ENCODE measurements at regions not wholly inside any gene's neighbourhood (a gene's known extent, or its start where the extent isn't known, plus 50 kb on each side); places are given as distances from the start of the nearest gene placed in this dataset.
"Not testable (repeated sequence)": the region's sequence is repeated elsewhere in the genome, so short reads cannot be mapped to it uniquely, and the experiment has no call there.

- H3K4me3 Mint-ChIP-seq; ATAC-seq (replicated peaks); H3K9me3 Mint-ChIP-seq; H3K27ac Mint-ChIP-seq; H3K4me1 Mint-ChIP-seq; H3K36me3 Mint-ChIP-seq (ENCODE audit: low read depth): not testable (repeated sequence)
- H3K27me3 Mint-ChIP-seq: peaks cover 15% of the 10 kb centered on the region
These were observed 113.4 kb downstream of the PMAIP1 start for GRCh38 chr18:60013148-60013547.

GRCh38 chr18:60010984-60011383 is 111.2 kb downstream of the PMAIP1 start:
- Mint-ChIP-seq H3K9me3 (no peaks in the 10 kb centered on the region), H3K27ac (no peak overlapping the region), H3K4me3 (no peak overlapping the region), H3K36me3 (ENCODE audit: low read depth) (no peaks in the 10 kb centered on the region), H3K27me3 (peaks cover 18% of the 10 kb centered on the region), H3K4me1 (no peaks in the 10 kb centered on the region)
- ATAC-seq (replicated peaks): no peak

- Mint-ChIP-seq H3K9me3 (no peaks in the 10 kb centered on the region), H3K4me3 (no peak overlapping the region), H3K36me3 (ENCODE audit: low read depth) (no peaks in the 10 kb centered on the region), H3K27ac (no peak overlapping the region), H3K27me3 (peaks cover 19% of the 10 kb centered on the region), H3K4me1 (no peaks in the 10 kb centered on the region)
- ATAC-seq (replicated peaks): no peak
These were observed 110.7 kb downstream of the PMAIP1 start for GRCh38 chr18:60010513-60010912.

- H3K27me3 Mint-ChIP-seq: peaks cover 23% of the 10 kb centered on the region
- no peak for ATAC-seq (replicated peaks)
- H3K36me3 Mint-ChIP-seq (ENCODE audit: low read depth): no peaks in the 10 kb centered on the region
- H3K4me1 Mint-ChIP-seq: no peaks in the 10 kb centered on the region
- no peaks in the 10 kb centered on the region for H3K9me3 Mint-ChIP-seq
- H3K27ac Mint-ChIP-seq: no peak overlapping the region
- H3K4me3 Mint-ChIP-seq: no peak overlapping the region
These were observed 107.9 kb downstream of the PMAIP1 start for GRCh38 chr18:60007661-60008060.

- no peaks in the 10 kb centered on the region for H3K9me3 Mint-ChIP-seq
- no peaks in the 10 kb centered on the region for H3K4me1 Mint-ChIP-seq
- no peak for ATAC-seq (replicated peaks)
- H3K27me3 Mint-ChIP-seq: peaks cover 38% of the 10 kb centered on the region
- H3K36me3 Mint-ChIP-seq (ENCODE audit: low read depth): no peaks in the 10 kb centered on the region
- no peak overlapping the region for H3K27ac Mint-ChIP-seq
- no peak overlapping the region for H3K4me3 Mint-ChIP-seq
These were observed 103.9 kb downstream of the PMAIP1 start for GRCh38 chr18:60003610-60004185.

GRCh38 chr18:59996370-59996966 is 96.7 kb downstream of the PMAIP1 start:
- H3K4me3 Mint-ChIP-seq: no peak overlapping the region
- no peaks in the 10 kb centered on the region for H3K9me3 Mint-ChIP-seq
- no peak for ATAC-seq (replicated peaks)
- no peaks in the 10 kb centered on the region for H3K4me1 Mint-ChIP-seq
- peaks cover 41% of the 10 kb centered on the region for H3K27me3 Mint-ChIP-seq
- H3K27ac Mint-ChIP-seq: no peak overlapping the region
- H3K36me3 Mint-ChIP-seq (ENCODE audit: low read depth): no peaks in the 10 kb centered on the region

- Mint-ChIP-seq H3K27me3 (peaks cover 31% of the 10 kb centered on the region), H3K27ac (no peak overlapping the region), H3K4me3 (no peak overlapping the region), H3K4me1 (no peaks in the 10 kb centered on the region), H3K36me3 (ENCODE audit: low read depth) (no peaks in the 10 kb centered on the region), H3K9me3 (no peaks in the 10 kb centered on the region)
- no peak for ATAC-seq (replicated peaks)
These were observed 94.6 kb downstream of the PMAIP1 start for GRCh38 chr18:59994357-59994756.

- peaks cover 31% of the 10 kb centered on the region for H3K27me3 Mint-ChIP-seq
- no peaks in the 10 kb centered on the region for H3K36me3 Mint-ChIP-seq (ENCODE audit: low read depth)
- H3K4me1 Mint-ChIP-seq: no peaks in the 10 kb centered on the region
- no peak overlapping the region for H3K27ac Mint-ChIP-seq
- H3K4me3 Mint-ChIP-seq: no peak overlapping the region
- H3K9me3 Mint-ChIP-seq: no peaks in the 10 kb centered on the region
- ATAC-seq (replicated peaks): no peak
These were observed 93.8 kb downstream of the PMAIP1 start for GRCh38 chr18:59993560-59993959.

- ATAC-seq (replicated peaks): no peak
- Mint-ChIP-seq H3K4me1 (no peaks in the 10 kb centered on the region), H3K27ac (no peak overlapping the region), H3K4me3 (no peak overlapping the region), H3K9me3 (no peaks in the 10 kb centered on the region), H3K27me3 (peaks cover 24% of the 10 kb centered on the region), H3K36me3 (ENCODE audit: low read depth) (no peaks in the 10 kb centered on the region)
These were observed 90.5 kb downstream of the PMAIP1 start for GRCh38 chr18:59990121-59990823.

- no peaks in the 10 kb centered on the region for H3K4me1 Mint-ChIP-seq
- H3K4me3 Mint-ChIP-seq: no peak overlapping the region
- H3K36me3 Mint-ChIP-seq (ENCODE audit: low read depth): no peaks in the 10 kb centered on the region
- peaks cover 17% of the 10 kb centered on the region for H3K27me3 Mint-ChIP-seq
- H3K9me3 Mint-ChIP-seq: no peaks in the 10 kb centered on the region
- H3K27ac Mint-ChIP-seq: no peak overlapping the region
- no peak for ATAC-seq (replicated peaks)
These were observed 88.4 kb downstream of the PMAIP1 start for GRCh38 chr18:59988098-59988706.

GRCh38 chr18:59987102-59987501 is 87.3 kb downstream of the PMAIP1 start:
- Mint-ChIP-seq H3K36me3 (ENCODE audit: low read depth) (no peaks in the 10 kb centered on the region), H3K27ac (no peak overlapping the region), H3K27me3 (peaks cover 8% of the 10 kb centered on the region), H3K4me1 (no peaks in the 10 kb centered on the region), H3K4me3 (no peak overlapping the region), H3K9me3 (no peaks in the 10 kb centered on the region)
- no peak for ATAC-seq (replicated peaks)

GRCh38 chr18:59986139-59986538 is 86.3 kb downstream of the PMAIP1 start:
- no peaks in the 10 kb centered on the region for H3K9me3 Mint-ChIP-seq
- H3K4me3 Mint-ChIP-seq: no peak overlapping the region
- no peak overlapping the region for H3K27ac Mint-ChIP-seq
- ATAC-seq (replicated peaks): no peak
- H3K4me1 Mint-ChIP-seq: no peaks in the 10 kb centered on the region
- H3K27me3 Mint-ChIP-seq: peaks cover 7% of the 10 kb centered on the region
- no peaks in the 10 kb centered on the region for H3K36me3 Mint-ChIP-seq (ENCODE audit: low read depth)

GRCh38 chr18:59985289-59985688 is 85.5 kb downstream of the PMAIP1 start:
- Mint-ChIP-seq H3K27ac (no peak overlapping the region), H3K4me1 (no peaks in the 10 kb centered on the region), H3K36me3 (ENCODE audit: low read depth) (no peaks in the 10 kb centered on the region), H3K27me3 (peaks cover 7% of the 10 kb centered on the region), H3K9me3 (no peaks in the 10 kb centered on the region), H3K4me3 (no peak overlapping the region)
- ATAC-seq (replicated peaks): no peak

- Mint-ChIP-seq H3K9me3 (no peaks in the 10 kb centered on the region), H3K4me3 (no peak overlapping the region), H3K4me1 (no peaks in the 10 kb centered on the region), H3K36me3 (ENCODE audit: low read depth) (no peaks in the 10 kb centered on the region), H3K27ac (no peak overlapping the region), H3K27me3 (peaks cover 3% of the 10 kb centered on the region)
- ATAC-seq (replicated peaks): no peak
These were observed 83.7 kb downstream of the PMAIP1 start for GRCh38 chr18:59983506-59983905.

- Mint-ChIP-seq H3K36me3 (ENCODE audit: low read depth) (no peaks in the 10 kb centered on the region), H3K4me3 (no peak overlapping the region), H3K4me1 (no peaks in the 10 kb centered on the region), H3K27ac (no peak overlapping the region), H3K9me3 (no peaks in the 10 kb centered on the region), H3K27me3 (no peaks in the 10 kb centered on the region)
- ATAC-seq (replicated peaks): no peak
These were observed 80.4 kb downstream of the PMAIP1 start for GRCh38 chr18:59980188-59980637.

Data from activated T-helper 17 cell treated with anti-CD3 and anti-CD28 coated beads, Interleukin-2, amount 50 U/mL, for 72 hours (primary cell).